Keratinocyte (primary cell): ENCODE measurements at regions not wholly inside any gene's neighbourhood (a gene's known extent, or its start where the extent isn't known, plus 50 kb on each side); places are given as distances from the start of the nearest gene placed in this dataset.

Experiments used
- CTCF ChIP-seq, 3 experiments: IDR thresholded peaks in 1 of 3; conservative IDR thresholded peaks in 1 of 3; optimal IDR thresholded peaks in 1 of 3; 2 replicates in 2 of 3; 3 replicates in 1 of 3; pipeline versions ENCODE3 to v1.5.1; 2011; ENCODE audit warnings: low read length in 3 of 3, mild to moderate bottlenecking in 3 of 3, moderate library complexity in 2 of 3, control low read depth in 1 of 3, inconsistent platforms in 1 of 3; ENCODE audit not compliant: insufficient read depth in 2 of 3; ENCODE audit errors: extremely low read depth in 1 of 3
- EZH2 ChIP-seq: IDR thresholded peaks from one replicate; pipeline ENCODE4 v1.6.1; 2012; ENCODE audit warnings: inconsistent platforms, mild to moderate bottlenecking, low read length, moderate library complexity

- TF ChIP-seq CTCF (optimal IDR thresholded peaks at IDR 0.05 in 1 of 3, IDR thresholded peaks at IDR 0.05 in 1 of 3, conservative IDR thresholded peaks at IDR 0.05 in 1 of 3; ENCODE audit: extremely low read depth in 1 of 3, insufficient read depth in 2 of 3, low read length in 3 of 3) (no peak), EZH2 (no peak)
Measured at GRCh38 chr10:120131183-120131582, 238.7 kb downstream of the SEC23IP start.
